Esophagus muscularis mucosa (tissue), 4 donors: ENCODE measurements at regions not wholly inside any gene's neighbourhood (a gene's known extent, or its start where the extent isn't known, plus 50 kb on each side); places are given as distances from the start of the nearest gene placed in this dataset.
"Not testable (repeated sequence)": the region's sequence is repeated elsewhere in the genome, so short reads cannot be mapped to it uniquely, and the experiment has no call there.

Experiments
- EP300 ChIP-seq: sonication (generic); formaldehyde crosslinking; IDR thresholded peaks from one replicate; pipeline ENCODE4 v1.6.1; 2017; ENCODE audit warnings: antibody characterized with exemption
- POLR2A ChIP-seq: fragments of 450-650 bp; IDR thresholded peaks from one replicate; pipeline ENCODE4 v1.6.1; 2017; ENCODE audit warnings: antibody characterized with exemption, moderate library complexity, mild to moderate bottlenecking, low read depth
- POLR2AphosphoS5 ChIP-seq, 2 donors: sonication (generic); formaldehyde crosslinking; IDR thresholded peaks; one replicate each; pipeline ENCODE4 v1.6.1; 2017; ENCODE audit warnings: antibody characterized with exemption in 2 of 2
- TF ChIP-seq, protein P1 (sequence below), 3 experiments: fragments of 200-600 bp in 2 of 3; fragments of 450-650 bp in 1 of 3; sonication (generic) in 2 of 3; IDR thresholded peaks; one replicate each; pipeline ENCODE4 v1.5.1; 2017 to 2019; ENCODE audit warnings: antibody characterized with exemption in 3 of 3, mild to moderate bottlenecking in 2 of 3, moderate library complexity in 1 of 3

DNA sequence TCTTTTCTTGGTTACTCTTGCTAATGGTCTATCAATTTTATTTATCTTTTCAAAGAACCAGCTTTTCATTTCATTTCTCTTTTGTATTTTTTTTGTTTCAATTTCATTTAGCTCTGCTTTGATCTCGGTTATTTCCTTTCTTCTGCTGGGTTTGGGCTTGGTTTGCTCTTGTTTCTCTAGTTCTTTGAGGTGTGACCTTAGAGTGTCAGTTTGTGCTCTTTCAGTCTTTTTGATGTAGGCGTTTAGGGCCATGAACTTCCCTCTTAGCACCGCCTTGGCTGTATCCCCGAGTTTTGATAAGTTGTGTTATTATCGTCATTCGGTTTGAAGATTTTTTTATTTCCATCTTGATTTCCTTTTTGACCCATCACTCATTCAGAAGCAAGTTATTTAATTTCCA is 265.5 kb downstream of the VAPA start:
- TF ChIP-seq, protein P1, sequence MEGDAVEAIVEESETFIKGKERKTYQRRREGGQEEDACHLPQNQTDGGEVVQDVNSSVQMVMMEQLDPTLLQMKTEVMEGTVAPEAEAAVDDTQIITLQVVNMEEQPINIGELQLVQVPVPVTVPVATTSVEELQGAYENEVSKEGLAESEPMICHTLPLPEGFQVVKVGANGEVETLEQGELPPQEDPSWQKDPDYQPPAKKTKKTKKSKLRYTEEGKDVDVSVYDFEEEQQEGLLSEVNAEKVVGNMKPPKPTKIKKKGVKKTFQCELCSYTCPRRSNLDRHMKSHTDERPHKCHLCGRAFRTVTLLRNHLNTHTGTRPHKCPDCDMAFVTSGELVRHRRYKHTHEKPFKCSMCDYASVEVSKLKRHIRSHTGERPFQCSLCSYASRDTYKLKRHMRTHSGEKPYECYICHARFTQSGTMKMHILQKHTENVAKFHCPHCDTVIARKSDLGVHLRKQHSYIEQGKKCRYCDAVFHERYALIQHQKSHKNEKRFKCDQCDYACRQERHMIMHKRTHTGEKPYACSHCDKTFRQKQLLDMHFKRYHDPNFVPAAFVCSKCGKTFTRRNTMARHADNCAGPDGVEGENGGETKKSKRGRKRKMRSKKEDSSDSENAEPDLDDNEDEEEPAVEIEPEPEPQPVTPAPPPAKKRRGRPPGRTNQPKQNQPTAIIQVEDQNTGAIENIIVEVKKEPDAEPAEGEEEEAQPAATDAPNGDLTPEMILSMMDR (IDR thresholded peaks at IDR 0.05): not testable (repeated sequence)
- not testable (repeated sequence) for TF ChIP-seq EP300; POLR2A; POLR2AphosphoS5 (IDR thresholded peaks at IDR 0.05)
